Activated naive CD8-positive, alpha-beta T cell treated with anti-CD3 and anti-CD28 coated beads, Interleukin-2, amount 10 ng/mL, durations not matched to agents 7 days and 5 days (primary cell): ENCODE measurements at regions not wholly inside any gene's neighbourhood (a gene's known extent, or its start where the extent isn't known, plus 50 kb on each side); places are given as distances from the start of the nearest gene placed in this dataset.
A peak's percentile ranks its signal among the peaks of the same experiment; 100 is the strongest.

Experiments used
- ATAC-seq: fragments of 150-1000 bp; cut with Tn5 transposase; one replicate; pipeline ENCODE4 v1.10.0; 2021; ENCODE audit warnings: low read depth, moderate library complexity
- POLR2A ChIA-PET: fragments of 350-600 bp; sonication (Branson Sonifier 250); formaldehyde crosslinking; loops from one replicate; lab custom pipeline; 2021; ENCODE audit warnings: antibody characterized with exemption; lab: Charles Lee
- DNase-seq: peaks from one replicate; pipeline ENCODE4 v3.0.0; 2021
- H3K27ac Mint-ChIP-seq: one replicate; pipeline ENCODE4 v1.8.0; 2022; ENCODE audit warnings: mild to moderate bottlenecking, mixed read lengths
- H3K27me3 Mint-ChIP-seq: one replicate; pipeline ENCODE4 v1.8.0; 2022; ENCODE audit warnings: mild to moderate bottlenecking, moderate library complexity, mixed read lengths
- H3K36me3 Mint-ChIP-seq: one replicate; pipeline ENCODE4 v1.8.0; 2021; ENCODE audit warnings: mild to moderate bottlenecking, mixed read lengths
- H3K4me1 Mint-ChIP-seq: one replicate; pipeline ENCODE4 v1.8.0; 2021; ENCODE audit warnings: mixed read lengths
- H3K4me3 Mint-ChIP-seq: one replicate; pipeline ENCODE4 v1.8.0; 2022; ENCODE audit warnings: mild to moderate bottlenecking, moderate library complexity, mixed read lengths
- H3K9me3 Mint-ChIP-seq: one replicate; pipeline ENCODE4 v1.8.0; 2021; ENCODE audit warnings: mixed read lengths

DNA sequence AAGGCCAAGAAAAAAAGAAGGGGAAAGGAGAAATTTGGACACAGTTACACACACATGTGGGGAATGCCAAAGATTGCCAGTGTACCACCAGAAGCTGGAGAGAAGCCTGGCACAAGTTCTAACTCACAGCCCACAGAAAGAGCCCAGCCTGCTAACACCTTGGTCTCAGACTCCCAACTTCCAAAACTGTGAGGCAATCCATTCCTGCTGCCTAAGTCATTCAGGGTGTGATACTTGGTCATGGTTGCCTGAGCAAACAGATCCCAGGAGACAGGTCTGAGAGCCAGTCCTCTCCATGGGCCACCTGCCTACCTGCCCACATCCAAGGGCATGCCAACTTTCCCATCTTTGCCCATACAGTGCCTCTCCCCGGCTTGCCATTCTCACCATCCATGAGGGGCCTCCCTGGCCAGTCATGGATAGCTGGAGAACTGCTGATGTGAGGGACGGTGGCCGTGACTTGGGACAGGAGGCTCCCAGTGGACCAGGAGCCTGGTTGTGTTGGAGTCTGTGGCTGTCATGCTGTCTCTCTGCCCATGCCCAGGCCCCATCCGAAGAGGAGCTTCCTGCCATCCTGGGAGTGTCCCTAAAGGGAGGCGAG, 198.0 kb upstream of the RTL1 start:
- H3K27ac Mint-ChIP-seq: no peak overlapping the region
- no peak for ATAC-seq
- peak; percentile 7 for DNase-seq
- H3K27me3 Mint-ChIP-seq: peaks cover 27% of the 10 kb centered on the region
- POLR2A ChIA-PET: no interaction called here
- peaks cover 2% of the 10 kb centered on the region for H3K9me3 Mint-ChIP-seq
- H3K36me3 Mint-ChIP-seq: no peaks in the 10 kb centered on the region
- peaks cover 2% of the 10 kb centered on the region for H3K4me1 Mint-ChIP-seq
- H3K4me3 Mint-ChIP-seq: no peak overlapping the region

DNA sequence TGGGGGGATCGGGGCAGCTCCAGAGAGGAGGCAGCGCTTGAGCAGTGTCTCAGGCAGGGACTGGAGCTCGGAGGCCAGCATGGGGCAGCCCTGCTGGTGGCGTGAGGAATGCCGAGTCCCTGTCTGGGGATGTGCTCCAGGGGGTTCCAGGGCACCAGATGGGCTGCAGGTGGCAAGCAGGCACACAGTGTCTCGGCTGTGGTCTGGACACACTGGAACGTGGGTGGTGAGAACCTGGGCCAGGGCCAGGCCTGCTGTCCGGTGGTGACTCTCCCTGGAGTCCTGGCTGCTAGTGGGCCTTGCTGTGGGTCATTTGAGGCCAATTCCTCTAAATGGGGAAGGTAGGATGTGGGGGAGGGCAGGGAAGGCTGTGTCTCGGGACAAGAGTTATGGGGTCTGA, 199.4 kb upstream of the RTL1 start:
- H3K4me3 Mint-ChIP-seq: no peak overlapping the region
- no peak overlapping the region for H3K27ac Mint-ChIP-seq
- H3K4me1 Mint-ChIP-seq: peaks cover 2% of the 10 kb centered on the region
- DNase-seq (no peak), ATAC-seq (no peak)
- POLR2A ChIA-PET: no interaction called here
- peaks cover 2% of the 10 kb centered on the region for H3K9me3 Mint-ChIP-seq
- peaks cover 18% of the 10 kb centered on the region for H3K27me3 Mint-ChIP-seq
- no peaks in the 10 kb centered on the region for H3K36me3 Mint-ChIP-seq

DNA sequence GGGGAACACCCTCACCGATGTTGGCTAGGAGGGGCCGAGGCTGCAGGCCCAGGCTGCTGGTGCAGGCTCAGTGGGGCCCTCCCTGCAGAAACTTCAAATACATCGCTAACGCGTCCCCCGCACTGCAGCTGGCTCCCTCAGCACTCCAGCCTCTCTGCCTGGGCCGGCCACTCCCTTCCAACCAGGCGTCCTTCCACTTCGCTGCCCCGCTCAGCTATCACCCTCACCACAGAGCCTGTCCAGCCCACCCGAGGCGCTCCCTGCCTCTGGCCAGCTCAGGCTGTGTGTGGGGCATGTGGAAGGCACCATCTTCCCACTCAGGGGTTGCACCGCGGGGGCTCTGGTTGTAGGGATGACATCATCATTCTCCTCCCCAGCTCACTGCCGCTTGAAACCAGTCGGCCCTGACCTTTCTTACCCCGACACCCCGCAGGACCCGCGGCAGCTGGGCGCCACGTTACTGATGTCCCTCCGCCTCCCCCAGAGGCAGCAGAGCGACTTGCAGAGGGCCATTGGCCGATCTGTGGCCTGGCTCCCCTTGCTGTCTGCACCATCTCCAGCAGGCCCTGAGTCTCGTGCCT, 199.9 kb upstream of the RTL1 start:
- DNase-seq: no peak
- POLR2A ChIA-PET: no interaction called here
- no peak overlapping the region for H3K27ac Mint-ChIP-seq
- H3K27me3 Mint-ChIP-seq: peaks cover 14% of the 10 kb centered on the region
- H3K4me1 Mint-ChIP-seq: peaks cover 2% of the 10 kb centered on the region
- no peaks in the 10 kb centered on the region for H3K36me3 Mint-ChIP-seq
- peaks cover 2% of the 10 kb centered on the region for H3K9me3 Mint-ChIP-seq
- no peak overlapping the region for H3K4me3 Mint-ChIP-seq
- no peak for ATAC-seq

DNA sequence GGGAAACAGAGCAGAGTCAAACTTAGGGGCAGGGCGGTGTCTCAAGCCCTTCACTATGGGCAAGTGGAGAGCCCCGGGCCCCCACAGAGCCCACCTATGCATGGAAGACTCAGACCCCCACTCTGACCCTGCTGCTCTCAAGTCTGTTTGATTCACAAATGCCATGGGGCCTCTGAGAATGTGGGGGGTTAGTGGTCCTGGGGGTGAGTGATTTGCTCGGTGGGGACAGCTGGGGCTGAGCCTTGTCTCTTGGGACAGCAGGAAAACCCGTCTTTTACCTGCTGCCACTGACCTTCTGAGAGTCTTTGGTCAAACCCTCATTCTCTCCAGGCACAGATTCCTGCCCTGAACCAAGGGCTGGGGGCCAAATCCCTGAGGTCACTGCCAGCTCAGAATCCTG, 201.0 kb upstream of the RTL1 start:
- Mint-ChIP-seq H3K9me3 (no peaks in the 10 kb centered on the region), H3K36me3 (no peaks in the 10 kb centered on the region), H3K27me3 (peaks cover 7% of the 10 kb centered on the region), H3K27ac (no peak overlapping the region), H3K4me1 (no peaks in the 10 kb centered on the region), H3K4me3 (no peak overlapping the region)
- DNase-seq (no peak), ATAC-seq (no peak)
- POLR2A ChIA-PET: no interaction called here

DNA sequence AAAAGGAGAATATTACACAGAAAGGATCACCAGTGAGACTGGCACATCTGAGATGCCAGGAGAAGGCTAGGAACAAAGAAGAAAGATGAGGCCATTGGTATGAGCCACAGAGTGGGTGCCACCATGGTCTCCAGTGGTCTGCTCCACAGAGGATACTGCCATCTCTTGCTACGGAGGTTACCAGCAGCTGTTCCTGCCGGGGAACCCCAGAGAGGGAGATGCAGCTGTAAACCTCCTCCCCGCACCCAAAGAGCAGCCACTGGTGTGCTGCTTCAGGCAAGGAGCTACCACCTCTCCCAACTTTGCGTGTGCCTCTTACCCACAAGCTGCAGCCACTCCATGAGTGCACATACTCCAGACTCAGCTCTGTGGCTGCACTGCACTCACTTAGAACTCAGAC, 201.5 kb upstream of the RTL1 start:
- H3K36me3 Mint-ChIP-seq: no peaks in the 10 kb centered on the region
- no peak overlapping the region for H3K27ac Mint-ChIP-seq
- H3K4me1 Mint-ChIP-seq: no peaks in the 10 kb centered on the region
- peaks cover 3% of the 10 kb centered on the region for H3K27me3 Mint-ChIP-seq
- POLR2A ChIA-PET: no interaction called here
- ATAC-seq (no peak), DNase-seq (no peak)
- no peak overlapping the region for H3K4me3 Mint-ChIP-seq
- no peaks in the 10 kb centered on the region for H3K9me3 Mint-ChIP-seq

DNA sequence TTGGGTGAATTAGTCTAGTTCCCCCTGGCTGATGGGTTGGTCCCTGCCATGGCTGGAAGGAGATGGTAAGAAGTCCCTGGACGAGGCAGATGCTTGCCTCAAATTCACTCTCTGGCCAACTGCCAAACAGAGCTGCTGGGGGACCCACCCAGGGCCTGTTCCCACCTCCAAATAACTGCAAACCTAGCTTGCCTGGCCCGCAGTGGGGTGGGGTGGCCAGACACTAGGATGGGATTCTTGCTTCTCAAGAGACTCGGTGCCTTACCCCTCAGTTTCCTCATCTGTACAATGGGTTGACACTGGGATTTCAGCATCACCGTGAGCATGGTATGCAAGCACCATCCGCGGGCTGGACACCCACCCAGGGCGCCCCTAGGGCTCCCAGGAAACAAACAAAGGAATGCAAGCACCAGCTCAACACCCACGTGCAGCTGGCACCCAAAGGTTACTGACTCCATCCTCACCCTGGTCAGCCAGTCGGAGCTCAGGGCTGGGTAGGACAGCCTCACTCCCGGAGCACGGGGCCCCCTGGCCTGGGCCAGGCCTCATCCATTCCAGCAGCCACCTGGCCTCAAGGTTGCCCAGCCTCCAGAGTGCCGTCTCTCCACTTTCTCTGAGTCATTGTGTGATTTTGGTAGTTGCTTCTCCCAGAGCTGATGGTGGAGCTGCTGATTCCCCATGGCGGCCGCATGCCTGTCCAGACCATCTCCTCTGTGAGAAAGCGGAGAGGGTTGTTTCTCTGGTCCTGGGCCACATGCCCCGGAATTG, 205.2 kb upstream of the RTL1 start:
- Mint-ChIP-seq H3K27me3 (peaks cover 3% of the 10 kb centered on the region), H3K4me3 (no peak overlapping the region), H3K36me3 (no peaks in the 10 kb centered on the region), H3K4me1 (no peaks in the 10 kb centered on the region), H3K27ac (no peak overlapping the region), H3K9me3 (no peaks in the 10 kb centered on the region)
- POLR2A ChIA-PET: no interaction called here
- ATAC-seq: no peak
- no peak for DNase-seq

DNA sequence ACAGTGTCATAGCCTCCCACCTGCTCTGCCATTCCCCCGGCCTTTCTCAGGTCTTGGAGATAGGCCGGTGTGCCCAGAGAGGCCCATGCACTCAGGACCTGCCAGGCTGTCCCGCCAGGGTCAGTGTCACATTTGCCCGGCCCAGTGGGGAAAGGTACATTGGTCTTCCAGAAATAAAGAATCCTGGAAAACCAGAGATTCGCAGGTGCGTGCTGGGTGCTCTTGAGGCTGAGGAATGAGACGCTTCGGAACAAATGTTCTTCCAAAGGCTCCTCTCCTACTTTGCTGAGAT, 205.8 kb upstream of the RTL1 start:
- H3K36me3 Mint-ChIP-seq: no peaks in the 10 kb centered on the region
- no peaks in the 10 kb centered on the region for H3K9me3 Mint-ChIP-seq
- H3K27ac Mint-ChIP-seq: no peak overlapping the region
- ATAC-seq: no peak
- POLR2A ChIA-PET: no interaction called here
- no peaks in the 10 kb centered on the region for H3K4me1 Mint-ChIP-seq
- no peak overlapping the region for H3K4me3 Mint-ChIP-seq
- peaks cover 3% of the 10 kb centered on the region for H3K27me3 Mint-ChIP-seq
- DNase-seq: no peak

DNA sequence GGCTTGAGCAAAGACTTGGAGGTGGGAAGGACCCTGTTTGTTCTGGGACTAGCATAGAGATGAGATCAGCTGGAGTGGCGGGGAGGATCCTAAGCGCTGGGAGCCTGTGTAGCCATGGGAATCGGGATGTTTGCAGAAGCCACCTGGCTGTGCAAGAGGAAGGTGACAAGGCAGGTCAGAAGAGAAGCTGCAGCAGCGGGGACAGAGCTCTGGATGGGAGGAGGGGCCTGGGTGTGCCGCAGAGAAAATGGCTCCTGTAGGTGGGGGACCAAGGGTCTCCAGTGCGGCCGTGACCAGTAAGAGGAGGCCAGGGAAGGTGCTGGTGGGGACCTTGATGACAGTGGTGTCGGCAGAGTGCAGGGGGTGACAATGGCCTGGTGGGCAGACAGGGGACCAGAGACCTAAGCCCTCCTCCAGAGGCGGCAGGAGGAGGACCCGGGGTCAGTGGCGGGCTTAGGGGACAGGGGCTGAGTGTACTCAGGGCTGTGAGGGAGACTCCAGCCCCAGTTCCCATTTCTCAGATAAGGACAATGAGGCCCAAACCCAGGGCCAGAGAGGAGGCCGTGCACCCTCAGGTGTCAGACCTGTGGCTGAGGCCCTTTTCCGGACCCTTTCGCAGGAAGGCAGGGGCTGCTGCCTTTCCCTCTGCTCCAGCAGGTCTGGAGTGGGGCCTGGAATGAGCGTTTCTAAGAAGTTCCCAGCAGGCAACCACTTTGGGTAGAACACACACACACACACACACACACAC, 206.6 kb upstream of the RTL1 start:
- Mint-ChIP-seq H3K4me1 (no peaks in the 10 kb centered on the region), H3K4me3 (no peak overlapping the region), H3K9me3 (no peaks in the 10 kb centered on the region), H3K36me3 (no peaks in the 10 kb centered on the region), H3K27me3 (peaks cover 3% of the 10 kb centered on the region), H3K27ac (no peak overlapping the region)
- POLR2A ChIA-PET: no interaction called here
- DNase-seq: no peak
- no peak for ATAC-seq

DNA sequence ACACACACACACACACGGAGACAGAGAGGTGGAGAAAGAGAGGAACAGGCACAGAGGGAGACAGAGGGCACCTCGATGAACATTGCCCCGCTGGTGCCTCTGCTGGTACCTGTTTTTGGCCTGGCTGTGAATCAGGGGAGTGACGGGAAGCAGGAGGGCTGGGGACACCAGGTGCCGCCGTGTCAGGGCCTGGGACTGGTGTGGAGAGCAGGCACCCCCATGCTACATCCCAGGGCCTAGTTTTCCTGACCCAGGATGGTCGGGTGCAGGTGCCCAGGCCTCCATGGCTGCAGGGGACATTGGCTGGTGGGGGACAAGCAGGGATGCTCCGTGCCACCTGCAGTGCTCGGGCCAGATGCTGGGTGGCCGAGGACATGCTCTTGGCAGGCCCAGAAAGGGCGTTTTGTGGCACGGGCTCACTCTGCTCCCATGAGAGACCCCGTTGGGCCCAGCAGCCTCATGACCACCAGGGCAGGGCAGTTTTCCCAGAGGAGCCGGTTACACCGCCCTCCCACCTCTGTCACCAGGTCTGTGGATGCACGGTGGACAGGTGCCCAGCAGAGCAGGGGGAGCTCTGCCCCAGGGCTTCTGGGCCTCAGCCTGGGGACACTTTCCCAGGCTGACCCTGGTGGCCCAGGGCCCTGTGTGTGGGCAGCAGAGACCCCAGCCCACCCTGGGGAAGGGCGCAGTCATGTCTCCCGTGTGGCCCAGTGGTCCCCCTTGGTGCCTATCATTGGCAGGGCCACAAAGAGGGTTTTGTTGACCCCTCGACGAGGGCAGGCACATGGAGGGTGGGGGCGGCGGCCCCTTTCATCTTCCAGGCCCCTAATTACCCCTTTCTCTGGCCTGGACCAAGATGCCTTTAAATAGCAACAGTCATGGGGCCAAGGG, 207.5 kb upstream of the RTL1 start:
- Mint-ChIP-seq H3K4me3 (no peak overlapping the region), H3K9me3 (no peaks in the 10 kb centered on the region), H3K27me3 (peaks cover 3% of the 10 kb centered on the region), H3K27ac (no peak overlapping the region), H3K36me3 (no peaks in the 10 kb centered on the region), H3K4me1 (no peaks in the 10 kb centered on the region)
- DNase-seq (no peak), ATAC-seq (no peak)
- POLR2A ChIA-PET: no interaction called here

DNA sequence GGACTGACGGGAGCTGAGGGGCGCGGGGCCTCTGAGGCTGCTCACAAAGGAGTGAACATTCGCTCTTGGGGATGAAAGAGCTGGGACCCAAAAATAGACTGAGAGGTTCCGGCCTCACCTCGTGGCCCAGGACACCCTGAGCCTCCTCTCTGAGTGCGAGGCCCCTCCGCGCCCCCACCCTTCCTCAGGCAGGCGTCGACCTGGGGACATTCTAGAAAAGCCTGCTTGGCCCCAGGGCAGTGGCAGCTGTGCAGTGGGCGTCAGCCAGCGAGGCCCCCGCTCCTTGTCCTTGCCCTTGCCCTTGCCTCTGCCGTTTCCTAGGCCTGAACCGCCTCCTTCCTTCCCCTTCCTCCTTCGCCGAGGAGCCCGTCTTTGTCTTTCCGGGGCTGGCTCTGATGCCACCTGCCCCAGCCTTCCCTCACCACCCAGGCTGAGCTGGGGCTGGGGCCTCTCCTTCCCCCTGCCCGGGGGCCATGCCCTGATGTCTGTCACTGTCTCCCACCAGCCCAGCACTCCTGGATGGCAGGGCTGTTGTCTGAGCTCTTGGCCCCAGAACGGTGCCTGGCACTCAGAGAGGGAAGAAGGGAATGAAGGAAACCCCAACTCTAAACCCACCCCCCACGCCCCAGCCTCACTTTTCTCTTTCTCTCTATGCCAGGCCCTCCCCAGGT, 208.2 kb upstream of the RTL1 start:
- peaks cover 3% of the 10 kb centered on the region for H3K27me3 Mint-ChIP-seq

DNA sequence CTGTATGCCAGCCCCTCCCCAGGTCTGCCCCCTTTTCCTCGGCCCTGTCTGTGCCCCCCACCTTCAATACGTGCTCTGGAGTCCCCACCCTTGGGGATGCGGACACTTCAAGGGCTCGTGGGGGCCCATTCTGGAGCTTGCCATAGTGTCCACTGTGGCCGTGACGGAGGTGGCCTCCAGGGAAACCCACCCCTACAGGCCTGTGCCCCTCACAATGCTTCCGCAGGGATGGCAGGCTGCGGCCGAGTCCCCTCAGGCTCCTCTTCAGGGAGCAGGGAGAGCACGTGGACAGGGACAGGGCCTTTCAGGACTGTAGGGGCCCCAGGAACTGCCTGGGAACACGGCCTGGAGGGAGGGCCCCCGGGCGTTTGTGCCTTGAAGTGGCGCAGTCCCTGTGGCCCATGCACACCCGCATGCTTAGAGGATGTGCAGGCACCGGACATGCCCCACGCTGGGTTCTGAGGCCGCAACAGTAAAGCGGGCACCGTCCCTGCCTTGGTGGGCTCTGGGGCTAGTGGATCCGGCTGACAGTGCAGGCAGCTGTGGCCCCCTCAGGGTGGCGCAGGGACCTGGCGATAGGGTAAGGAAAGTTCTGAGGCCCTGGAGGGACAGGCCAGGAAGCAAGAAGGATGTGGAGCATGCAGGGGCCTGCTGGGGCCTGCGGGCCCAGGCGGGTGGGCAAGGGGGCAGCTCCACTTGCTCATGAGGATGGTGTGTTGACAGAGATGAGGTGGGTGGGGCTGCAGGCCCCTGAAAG, 209.0 kb upstream of the RTL1 start:
- POLR2A ChIA-PET: no interaction called here
- Mint-ChIP-seq H3K27me3 (peaks cover 3% of the 10 kb centered on the region), H3K9me3 (no peaks in the 10 kb centered on the region), H3K36me3 (no peaks in the 10 kb centered on the region), H3K4me3 (no peak overlapping the region), H3K4me1 (no peaks in the 10 kb centered on the region), H3K27ac (no peak overlapping the region)
- ATAC-seq (no peak), DNase-seq (no peak)

More for the DNA sequence above, 208.2 kb upstream of the RTL1 start:
- H3K27ac Mint-ChIP-seq: no peak overlapping the region
- POLR2A ChIA-PET: no interaction called here
- H3K4me1 Mint-ChIP-seq: no peaks in the 10 kb centered on the region
- ATAC-seq (no peak), DNase-seq (no peak)
- no peak overlapping the region for H3K4me3 Mint-ChIP-seq
- H3K36me3 Mint-ChIP-seq: no peaks in the 10 kb centered on the region
- no peaks in the 10 kb centered on the region for H3K9me3 Mint-ChIP-seq

DNA sequence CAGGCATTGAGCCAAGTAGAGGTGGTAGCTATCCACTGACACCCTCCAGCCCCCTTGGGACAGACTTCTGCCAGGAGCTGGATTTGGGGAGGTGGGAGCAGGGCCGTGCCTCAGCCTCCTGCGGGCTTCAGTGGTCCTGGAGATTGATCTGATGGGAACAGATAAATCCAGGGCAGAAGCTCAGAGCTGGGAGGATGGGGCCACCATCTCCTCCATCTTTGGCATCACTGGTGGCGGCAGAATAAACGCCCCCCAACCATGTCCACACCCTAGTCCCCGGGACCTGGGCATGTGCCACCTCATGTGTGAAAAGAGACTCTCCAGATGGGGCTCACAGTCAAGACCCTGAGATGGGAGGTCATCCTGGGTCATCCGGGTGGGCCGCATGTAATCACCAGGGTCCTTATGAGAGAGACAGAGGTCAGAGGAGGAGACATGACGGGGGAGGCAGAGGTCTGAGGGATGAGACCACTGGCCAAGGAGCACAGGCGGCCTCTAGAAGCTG, 209.6 kb upstream of the RTL1 start:
- Mint-ChIP-seq H3K4me1 (no peaks in the 10 kb centered on the region), H3K27ac (no peak overlapping the region), H3K4me3 (no peak overlapping the region), H3K36me3 (no peaks in the 10 kb centered on the region), H3K9me3 (no peaks in the 10 kb centered on the region), H3K27me3 (peaks cover 6% of the 10 kb centered on the region)
- POLR2A ChIA-PET: no interaction called here
- ATAC-seq: no peak
- no peak for DNase-seq
